HCT116 (cell line): ENCODE measurements at regions not wholly inside any gene's neighbourhood (a gene's known extent, or its start where the extent isn't known, plus 50 kb on each side); places are given as distances from the start of the nearest gene placed in this dataset.

ENCODE experiments used
- ATAC-seq: fragments of 200-7000 bp; cut with Tn5 transposase; 2 replicates; pipeline ENCODE4 v1.9.1; 2020; ENCODE audit warnings: mild to moderate bottlenecking, moderate library complexity
- BruUV-seq: library from RNA; stranded (reverse); fragments of 400-500 nt; replicated peaks from 2 replicates; lab custom pipeline; 2021; lab: Mats Ljungman, UMichigan
- CTCF ChIA-PET: fragments of 300-600 bp; sonication (Branson Sonifier 250); formaldehyde crosslinking; loops from one replicate; lab custom pipeline; 2021; ENCODE audit warnings: antibody characterized with exemption; lab: Charles Lee
- POLR2A ChIA-PET: fragments of 300-600, 350-600 bp; sonication (Branson Sonifier 250); formaldehyde crosslinking; loops from one replicate; lab custom pipeline; 2021; ENCODE audit warnings: antibody characterized with exemption; lab: Charles Lee
- RAD21 ChIA-PET, 2 experiments: fragments of 300-600 bp; sonication (Branson Sonifier 250); formaldehyde crosslinking; loops; one replicate each; lab custom pipeline; 2023; ENCODE audit warnings: low total read pairs in 2 of 2; ENCODE audit not compliant: uncharacterized antibody in 2 of 2, unreplicated experiment in 2 of 2, low non-redundant PET in 1 of 2; lab: Charles Lee
- DNase-seq: peaks from one replicate; pipeline ENCODE4 v3.0.0-alpha.2; 2010; ENCODE audit warnings: low read depth, low spot score
- H2AFZ ChIP-seq: fragments of 200-600 bp; shearing (Covaris generic), sonication (generic); 2 replicates; pipeline ENCODE4 v1.6.1; 2017; ENCODE audit warnings: low read depth, mixed run types, mixed read lengths, antibody characterized with exemption, low read length; ENCODE audit not compliant: poor library complexity, severe bottlenecking
- H3K27ac ChIP-seq: 2 replicates; pipeline ENCODE4 v1.5.1; 2012; ENCODE audit warnings: low read depth, low read length
- H3K27me3 ChIP-seq: fragments of 200-600 bp; sonication (generic); 2 replicates; pipeline ENCODE4 v1.6.1; 2016; ENCODE audit warnings: mixed run types, low read length, mixed read lengths; ENCODE audit not compliant: insufficient read depth
- H3K36me3 ChIP-seq, 2 experiments: fragments of 200-500 bp in 1 of 2; fragments of 200-600 bp in 1 of 2; sonication (Bioruptor generic) in 1 of 2; sonication (generic) in 1 of 2; 2 replicates each; pipeline versions ENCODE4 v1.5.1 to v1.6.1; 2014 to 2016; ENCODE audit warnings: low read length in 2 of 2, inconsistent platforms in 1 of 2, mixed read lengths in 1 of 2, mixed run types in 1 of 2; ENCODE audit not compliant: insufficient read depth in 2 of 2, control insufficient read depth in 1 of 2
- H3K4me1 ChIP-seq, 2 experiments: fragments of 200-600 bp in 1 of 2; sonication (generic) in 1 of 2; 2 replicates each; pipeline versions ENCODE4 v1.5.1 to v1.6.1; 2012 to 2017; ENCODE audit warnings: low read length in 2 of 2, inconsistent platforms in 1 of 2, mild to moderate bottlenecking in 1 of 2, mixed read lengths in 1 of 2, mixed run types in 1 of 2, moderate library complexity in 1 of 2; ENCODE audit not compliant: insufficient read depth in 2 of 2, control insufficient read depth in 1 of 2
- H3K4me2 ChIP-seq: fragments of 200-600 bp; sonication (generic); 2 replicates; pipeline ENCODE4 v1.6.1; 2017; ENCODE audit warnings: mixed run types, low read length, mixed read lengths
- H3K4me3 ChIP-seq, 2 experiments: fragments of 200-600 bp in 1 of 2; sonication (generic) in 1 of 2; replicated peaks in 1 of 2; 2 replicates each; pipeline ENCODE4 v1.5.1; 2011 to 2016; ENCODE audit warnings: low read length in 2 of 2, control low read depth in 1 of 2, low read depth in 1 of 2, mild to moderate bottlenecking in 1 of 2, mixed read lengths in 1 of 2, mixed run types in 1 of 2
- H3K79me2 ChIP-seq: fragments of 200-600 bp; sonication (generic); 2 replicates; pipeline ENCODE4 v1.6.1; 2017; ENCODE audit warnings: mild to moderate bottlenecking, mixed run types, low read length, moderate library complexity, mixed read lengths; ENCODE audit not compliant: insufficient read depth
- H3K9ac ChIP-seq: fragments of 200-600 bp; sonication (generic); 2 replicates; pipeline ENCODE4 v1.6.1; 2016; ENCODE audit warnings: low read length, mixed read lengths
- H3K9me2 ChIP-seq: fragments of 200-600 bp; sonication (generic), shearing (Covaris generic); 2 replicates; pipeline ENCODE4 v1.6.1; 2017; ENCODE audit warnings: mixed run types, mild to moderate bottlenecking, moderate library complexity; ENCODE audit not compliant: insufficient read depth
- H3K9me3 ChIP-seq, 2 experiments: fragments of 200-500 bp in 1 of 2; fragments of 200-600 bp in 1 of 2; sonication (Bioruptor generic) in 1 of 2; sonication (generic) in 1 of 2; 2 replicates each; pipeline ENCODE4 v1.6.1; 2014 to 2017; ENCODE audit warnings: low read length in 2 of 2, mixed read lengths in 2 of 2, inconsistent platforms in 1 of 2, low read depth in 1 of 2, mild to moderate bottlenecking in 1 of 2, mixed run types in 1 of 2, moderate library complexity in 1 of 2; ENCODE audit not compliant: control insufficient read depth in 1 of 2, insufficient read depth in 1 of 2
- H4K20me1 ChIP-seq: fragments of 200-600 bp; sonication (generic), shearing (Covaris generic); 2 replicates; pipeline ENCODE4 v1.6.1; 2017; ENCODE audit warnings: mixed run types, mild to moderate bottlenecking, moderate library complexity; ENCODE audit not compliant: insufficient read depth
- ATF3 ChIP-seq: IDR thresholded peaks from 2 replicates; pipeline ENCODE4 v1.6.1; 2012
- CBX3 ChIP-seq: IDR thresholded peaks from 2 replicates; pipeline ENCODE4 v1.6.1; 2012; ENCODE audit warnings: low read depth
- EZH2 ChIP-seq: fragments of 200-600 bp; sonication (generic); IDR thresholded peaks from 2 replicates; pipeline ENCODE4 v1.6.1; 2017; ENCODE audit warnings: antibody characterized with exemption, mixed run types
- EZH2phosphoT487 ChIP-seq: fragments of 200-600 bp; IDR thresholded peaks from 2 replicates; pipeline ENCODE4 v1.6.1; 2018; ENCODE audit warnings: antibody characterized with exemption, borderline replicate concordance
- FOSL1 ChIP-seq: IDR thresholded peaks from 2 replicates; pipeline ENCODE4 v1.6.1; 2012; ENCODE audit warnings: low read depth
- RAD21 ChIP-seq: IDR thresholded peaks from 2 replicates; pipeline ENCODE4 v1.6.1; 2012; ENCODE audit warnings: low read depth, mild to moderate bottlenecking
- SP1 ChIP-seq: IDR thresholded peaks from 2 replicates; pipeline ENCODE4 v1.6.1; 2012; ENCODE audit warnings: low read depth
- SRF ChIP-seq: IDR thresholded peaks from 2 replicates; pipeline ENCODE4 v1.6.1; 2012; ENCODE audit warnings: low read depth
- YY1 ChIP-seq: IDR thresholded peaks from 2 replicates; pipeline ENCODE4 v1.6.1; 2011; ENCODE audit warnings: low read length, low read depth, moderate library complexity, mild to moderate bottlenecking; ENCODE audit not compliant: insufficient replicate concordance; ENCODE audit errors: extremely low read depth
- ZBTB33 ChIP-seq: IDR thresholded peaks from 2 replicates; pipeline ENCODE4 v1.6.1; 2011; ENCODE audit warnings: mild to moderate bottlenecking, low read length, moderate library complexity; ENCODE audit not compliant: insufficient replicate concordance; ENCODE audit errors: extremely low read depth
- ZNF274 ChIP-seq: fragments of 200-500 bp; sonication (Bioruptor generic); IDR thresholded peaks from 2 replicates; pipeline ENCODE4 v1.6.1; 2014; ENCODE audit warnings: mild to moderate bottlenecking, low read depth, low read length, inconsistent platforms
- intact Hi-C: fragments of 100-400 bp; cut with micrococcal nuclease; formaldehyde crosslinking; loops from 2 replicates; pipeline ENCODE4 v1.10.0; 2022

GRCh38 chr20:48364688-48365421 lies 462.9 kb downstream of the PREX1 start:
- Histone ChIP-seq H2AFZ (no peak overlapping the region), H4K20me1 (no peaks in the 10 kb centered on the region), H3K4me2 (no peak overlapping the region), H3K27ac (no peak overlapping the region)
- CTCF ChIA-PET: no interaction called here
- no peak for DNase-seq
- ATAC-seq: no peak
- BruUV-seq: no TSS peak
- no peak for TF ChIP-seq SRF
- TF ChIP-seq FOSL1: no peak
- no peak for TF ChIP-seq ATF3
- no peak for TF ChIP-seq RAD21
- TF ChIP-seq SP1: no peak
- TF ChIP-seq YY1: no peak
- TF ChIP-seq EZH2: no peak
- no peak for TF ChIP-seq CBX3
- no peak for TF ChIP-seq ZNF274
- no peak for TF ChIP-seq EZH2phosphoT487
- TF ChIP-seq, all 23 proteins: peak for 0
- H3K9ac ChIP-seq: no peak overlapping the region
- ChIA-PET POLR2A (no interaction called here), RAD21 (no interaction called here)
- H3K36me3 ChIP-seq: no peaks in the 10 kb centered on the region
- no peaks in the 10 kb centered on the region for H3K79me2 ChIP-seq
- H3K4me1 ChIP-seq: no peaks in the 10 kb centered on the region
- H3K4me3 ChIP-seq: no peak overlapping the region
- intact Hi-C loops: no loop called here
- H3K9me2 ChIP-seq: no peaks in the 10 kb centered on the region
- H3K27me3 ChIP-seq: no peaks in the 10 kb centered on the region
- no peaks in the 10 kb centered on the region; a peak in 1 of 4 replicates for H3K9me3 ChIP-seq

- H3K9me3 ChIP-seq: no peaks in the 10 kb centered on the region; a peak in 1 of 4 replicates
- H3K9me2 ChIP-seq: no peaks in the 10 kb centered on the region
- no peak overlapping the region for H3K27ac ChIP-seq
- ChIA-PET CTCF (interaction anchor here (1.6 kb wide), 1 partner anchor 256 kb away, joined by 4 read pairs; no protein-coding TSS in a partner anchor), RAD21 (no interaction called here), POLR2A (no interaction called here)
- no peak overlapping the region for H3K9ac ChIP-seq
- H3K36me3 ChIP-seq: no peaks in the 10 kb centered on the region
- no peaks in the 10 kb centered on the region for H3K27me3 ChIP-seq
- ATAC-seq (no peak), DNase-seq (no peak)
- no peaks in the 10 kb centered on the region for H3K79me2 ChIP-seq
- no TSS peak for BruUV-seq
- H3K4me1 ChIP-seq: no peaks in the 10 kb centered on the region
- no peak overlapping the region for H3K4me3 ChIP-seq
- TF ChIP-seq EZH2 (no peak), ZBTB33 (no peak)
- intact Hi-C loops: no loop called here
- no peak overlapping the region for H2AFZ ChIP-seq
- no peaks in the 10 kb centered on the region for H4K20me1 ChIP-seq
- H3K4me2 ChIP-seq: no peak overlapping the region
These were observed 463.7 kb downstream of the PREX1 start for GRCh38 chr20:48364055-48364454.
